Activated CD8-positive, alpha-beta memory T cell treated with anti-CD3 and anti-CD28 coated beads for 1 hour (primary cell): ENCODE measurements at regions not wholly inside any gene's neighbourhood (a gene's known extent, or its start where the extent isn't known, plus 50 kb on each side); places are given as distances from the start of the nearest gene placed in this dataset.
A peak's percentile ranks its signal among the peaks of the same experiment; 100 is the strongest.

Experiments
- DNase-seq, 2 donors: peaks; one replicate each; pipeline ENCODE4 v3.0.0-alpha.2; 2020; ENCODE audit warnings: low read depth in 1 of 2; ENCODE audit errors: extremely low read depth in 1 of 2

- peak in 1 of 2 donors; percentile 8 for DNase-seq
These were observed 232.9 kb downstream of the FOXO1 start for GRCh38 chr13:40433577-40433976.

DNA sequence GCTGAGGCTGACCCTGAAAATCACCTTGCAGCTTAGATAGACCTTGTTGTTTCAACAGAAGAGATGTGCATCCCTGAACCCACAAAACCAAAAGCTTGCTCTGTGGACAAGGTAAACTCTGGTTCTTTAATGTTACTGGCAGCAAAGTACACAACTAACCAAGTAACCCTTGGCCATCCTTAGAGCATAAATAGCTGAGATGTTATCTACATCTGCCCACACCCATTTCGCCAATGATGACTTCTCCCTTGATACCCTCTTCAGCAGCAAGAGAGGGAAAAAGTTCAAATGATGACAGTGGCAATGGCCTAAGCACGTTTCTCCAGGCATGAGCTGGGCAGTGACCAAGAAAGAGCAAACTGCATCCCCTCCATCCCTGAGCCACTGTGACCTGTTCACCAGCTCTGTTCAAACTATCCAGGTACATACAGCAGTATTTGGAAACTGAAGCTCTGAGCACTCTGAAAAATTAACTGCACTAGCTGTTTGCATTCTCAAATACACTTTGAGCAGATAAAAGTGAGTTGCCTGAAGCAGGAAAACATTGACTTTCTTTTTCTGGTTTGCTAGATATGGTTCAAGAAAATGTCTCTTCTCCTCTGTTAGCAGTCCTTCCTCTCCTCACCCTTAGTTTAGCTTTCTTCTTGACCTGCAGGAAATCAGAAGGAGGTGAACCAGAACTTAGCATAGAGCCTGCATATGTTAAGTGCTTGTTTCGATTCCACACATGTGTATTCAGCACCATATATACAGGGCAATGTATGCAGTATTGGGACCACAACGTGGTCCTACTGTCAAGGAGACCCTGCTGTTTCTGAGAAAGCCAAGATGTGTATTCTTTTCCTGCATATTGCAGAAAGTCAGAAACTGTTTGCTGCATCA is 231.7 kb downstream of the FOXO1 start:
- DNase-seq = no peak

DNA sequence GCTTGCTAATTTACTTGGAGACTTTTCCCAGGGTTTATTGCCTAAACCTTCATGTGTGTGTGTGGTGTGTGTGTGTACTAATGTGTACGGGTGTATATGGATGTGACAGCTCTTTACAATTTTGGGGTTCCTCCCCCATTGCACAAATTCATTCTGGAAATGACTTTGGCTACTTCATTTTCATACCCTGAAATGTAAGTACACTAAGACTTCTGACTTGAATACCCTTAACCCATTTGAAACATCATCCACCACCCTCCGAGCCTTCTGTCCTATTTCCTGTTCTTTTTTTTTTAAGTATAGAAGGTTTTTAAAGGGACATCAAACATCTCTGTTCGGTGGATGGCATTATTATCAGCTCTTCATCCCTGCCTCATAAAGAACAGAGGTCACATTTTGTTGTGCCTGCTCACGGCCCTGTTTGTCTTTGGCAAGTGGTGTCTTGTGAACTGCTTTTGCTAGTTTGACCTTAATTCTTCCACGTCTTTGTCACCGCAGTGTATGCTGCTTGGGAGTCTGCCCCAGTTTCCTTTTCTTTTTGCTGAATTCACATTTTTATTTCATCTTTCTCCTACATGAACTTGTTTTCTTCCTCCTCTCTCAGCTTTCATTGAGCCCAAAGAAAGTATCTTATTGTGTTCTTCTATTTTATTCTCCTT is 228.3 kb downstream of the FOXO1 start:
- no peak for DNase-seq

GRCh38 chr13:40438999-40439797 is 227.2 kb downstream of the FOXO1 start:
- no peak for DNase-seq

- DNase-seq = no peak
These were observed 226.5 kb downstream of the FOXO1 start for GRCh38 chr13:40439928-40440327.

DNA sequence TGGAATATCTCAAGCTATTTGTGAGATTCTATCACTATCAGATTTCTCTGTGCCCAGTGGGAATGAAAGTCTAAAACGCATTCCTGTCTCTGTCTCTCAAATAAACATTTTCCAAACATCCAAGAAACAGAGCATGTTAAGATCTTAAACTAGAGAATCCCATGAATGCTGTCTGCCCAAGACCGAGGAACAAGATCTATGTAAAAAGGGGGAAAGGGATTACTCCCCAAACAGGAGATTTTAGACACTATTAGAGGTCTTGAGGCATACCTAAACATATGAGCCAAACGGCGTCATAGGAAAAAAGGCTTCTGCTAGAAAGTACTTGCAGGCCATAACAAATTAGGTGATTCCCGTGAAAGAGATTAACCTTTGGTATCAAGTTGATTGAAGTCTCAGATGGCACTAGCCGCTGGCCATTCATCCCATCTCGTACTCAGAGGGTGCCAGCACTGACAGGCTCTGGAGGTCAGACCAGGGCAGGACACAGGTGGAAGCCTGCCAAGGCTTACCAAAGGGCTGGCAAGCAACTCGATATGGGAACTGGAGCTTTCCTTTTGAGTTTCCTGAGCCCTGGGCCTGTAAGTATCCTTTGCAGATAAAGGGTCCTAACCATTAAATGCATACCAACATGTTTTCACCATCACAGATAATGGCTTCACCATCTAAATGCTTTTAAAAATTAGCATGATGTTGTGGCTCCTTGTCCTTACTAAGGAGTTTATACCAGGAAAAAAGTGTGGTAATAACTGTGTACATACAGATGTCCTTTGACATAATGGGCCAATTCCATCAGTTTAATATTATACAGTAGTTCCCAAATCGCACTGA is 225.2 kb downstream of the FOXO1 start:
- DNase-seq = no peak

- DNase-seq = no peak
These were observed 224.2 kb downstream of the FOXO1 start for GRCh38 chr13:40442231-40442630.

DNA sequence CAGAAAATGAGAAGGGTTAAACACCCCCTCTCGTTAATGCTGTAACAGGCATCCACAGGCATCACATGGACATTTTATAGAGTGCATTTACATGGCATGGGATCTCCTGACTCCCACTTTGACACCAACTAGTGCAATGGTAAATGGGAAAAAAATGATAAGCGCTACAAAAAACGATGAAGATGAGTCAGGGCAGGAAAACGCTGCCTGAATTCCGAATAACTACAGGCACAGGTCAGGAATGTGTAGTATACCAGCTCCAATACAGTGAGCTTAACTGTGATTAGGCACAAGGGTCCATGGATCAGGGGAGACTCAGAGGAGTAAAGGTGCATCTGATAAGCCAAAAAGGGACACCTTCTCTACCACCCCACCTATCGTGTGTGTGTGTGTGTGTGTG is 223.6 kb downstream of the FOXO1 start:
- DNase-seq = no peak

- no peak for DNase-seq
These were observed 222.2 kb downstream of the FOXO1 start for GRCh38 chr13:40444241-40444640.

DNA sequence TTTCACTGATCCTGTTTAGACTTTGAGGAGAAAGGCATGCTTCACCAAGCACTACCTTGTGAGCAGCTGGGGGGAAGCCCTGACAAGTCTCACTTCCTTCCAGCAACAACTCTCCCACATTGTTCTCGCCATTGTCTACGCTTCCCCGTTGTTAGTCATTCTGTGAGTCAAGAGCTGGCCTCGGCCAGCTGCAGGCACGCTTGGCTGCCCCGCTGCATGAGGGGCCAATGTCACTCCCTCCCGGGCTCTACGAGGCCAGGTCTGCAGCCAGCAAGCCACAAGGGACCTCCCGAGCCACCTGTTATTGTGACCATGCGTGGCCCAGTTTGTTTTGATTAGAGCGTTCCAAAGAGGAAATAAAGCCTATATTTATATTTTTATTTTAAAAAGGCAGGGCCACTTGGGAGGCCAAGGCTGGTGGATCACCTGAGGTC is 220.9 kb downstream of the FOXO1 start:
- DNase-seq = no peak

DNA sequence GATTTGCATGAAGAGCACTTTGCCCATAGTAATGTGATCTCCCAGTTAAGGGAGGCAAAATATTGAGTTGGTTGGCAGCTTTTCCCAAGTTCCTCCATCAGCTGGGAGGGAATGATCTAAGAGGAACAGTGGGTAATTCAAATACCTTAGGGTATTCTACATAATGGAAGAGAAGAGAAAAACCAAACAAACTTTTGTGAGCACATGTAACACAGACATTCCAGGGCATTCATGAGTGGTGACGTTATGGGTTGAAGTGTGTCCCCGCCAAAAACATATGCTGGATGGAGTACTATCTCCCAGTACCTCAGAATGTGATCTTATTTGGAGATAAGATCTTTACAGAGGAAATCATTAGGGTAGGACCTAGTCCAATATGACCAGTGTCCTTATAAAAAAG is 220.1 kb downstream of the FOXO1 start:
- no peak for DNase-seq

- DNase-seq = no peak
These were observed 218.6 kb downstream of the FOXO1 start for GRCh38 chr13:40447857-40448256.

DNA sequence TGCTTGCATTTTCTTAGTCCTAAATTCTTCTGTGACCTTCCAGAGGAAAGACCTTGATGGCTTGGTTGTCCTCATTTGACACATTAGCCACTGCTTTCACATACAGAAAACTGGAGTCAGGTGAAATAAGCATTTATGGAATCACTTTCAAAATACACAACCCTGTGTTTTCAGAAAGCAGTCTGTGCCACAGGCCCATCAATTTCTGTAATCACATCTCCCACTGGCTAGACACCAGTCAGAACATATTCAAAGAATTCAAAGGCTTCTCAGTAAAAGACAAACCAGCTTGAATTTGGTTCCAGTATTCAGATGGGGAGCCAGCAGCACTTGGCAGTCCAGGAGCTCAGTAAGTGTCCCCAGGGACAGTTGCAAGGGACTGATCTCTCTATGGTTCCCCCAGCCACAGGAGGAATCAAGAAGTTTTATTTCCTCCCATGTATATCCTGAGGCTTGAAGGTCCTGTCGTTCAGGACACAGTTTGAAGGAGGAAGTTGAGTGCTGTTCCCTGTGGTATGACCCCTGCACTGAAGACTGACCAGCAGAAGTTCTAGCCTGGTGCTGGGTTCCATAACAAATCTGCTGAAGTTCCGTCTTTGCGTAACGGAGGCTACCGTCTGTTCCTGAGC is 214.3 kb downstream of the FOXO1 start:
- DNase-seq = no peak

DNA sequence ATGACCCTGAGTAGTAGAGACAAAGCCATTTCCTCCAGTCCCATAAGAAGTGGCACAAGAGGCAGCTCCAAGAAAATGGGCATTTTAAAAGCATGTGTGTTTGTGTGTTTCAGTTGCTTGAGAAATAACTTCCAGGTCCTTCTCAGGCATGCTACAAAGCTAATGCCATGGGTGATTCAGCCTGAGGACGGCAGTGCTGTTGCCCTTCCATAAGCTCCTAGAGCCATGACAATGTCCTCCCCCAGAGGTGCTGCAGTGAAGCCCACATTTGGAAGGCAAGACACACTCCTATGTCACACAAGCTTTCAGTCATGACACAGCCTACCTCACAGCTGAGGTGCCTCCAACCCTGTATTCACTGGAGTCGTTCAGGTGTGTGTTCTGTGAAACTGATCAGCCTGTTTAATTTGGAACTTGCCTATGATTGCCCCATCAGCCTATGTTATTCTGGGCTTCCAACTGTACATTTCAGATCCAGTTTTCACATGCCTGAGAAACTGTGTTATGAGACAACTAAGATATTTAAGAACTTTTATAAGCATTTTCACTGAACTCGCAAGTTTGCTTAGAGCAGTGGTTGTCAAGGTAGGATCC is 213.6 kb downstream of the FOXO1 start:
- DNase-seq = no peak

DNA sequence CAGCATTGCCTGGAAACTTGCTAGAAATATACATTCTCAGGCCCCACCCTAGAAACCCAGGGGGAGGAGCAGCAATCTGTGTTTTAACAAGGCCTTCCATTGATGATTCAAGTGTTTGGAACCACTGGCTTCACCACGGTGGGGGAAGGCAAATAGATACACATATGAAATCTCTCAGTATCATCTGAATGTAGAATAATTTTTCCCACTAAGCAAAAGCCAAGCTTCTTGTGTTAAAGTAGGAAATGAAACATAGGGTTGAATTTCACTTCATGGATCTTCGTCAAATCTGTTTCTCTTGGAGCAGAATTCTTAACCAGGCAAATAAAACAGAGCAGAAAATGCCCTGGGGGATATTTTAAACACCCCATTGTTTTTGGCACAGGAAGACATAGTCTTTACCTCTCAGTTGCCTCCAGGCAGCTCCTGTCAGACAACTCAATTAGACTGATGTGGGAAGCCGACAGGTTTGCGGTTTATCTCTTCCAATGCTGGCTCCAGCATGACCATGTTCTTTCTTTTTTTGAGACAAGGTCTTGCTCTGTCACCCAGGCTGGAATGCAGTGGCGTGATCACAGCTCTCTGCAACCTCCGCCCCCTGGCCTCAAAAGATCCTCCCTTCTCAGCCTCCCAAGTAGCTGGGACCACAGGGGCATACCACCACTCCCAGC is 213.0 kb downstream of the FOXO1 start:
- DNase-seq = no peak

- no peak for DNase-seq
These were observed 210.0 kb downstream of the FOXO1 start for GRCh38 chr13:40456397-40456953.

- DNase-seq = no peak
These were observed 209.4 kb downstream of the FOXO1 start for GRCh38 chr13:40456979-40457553.

DNA sequence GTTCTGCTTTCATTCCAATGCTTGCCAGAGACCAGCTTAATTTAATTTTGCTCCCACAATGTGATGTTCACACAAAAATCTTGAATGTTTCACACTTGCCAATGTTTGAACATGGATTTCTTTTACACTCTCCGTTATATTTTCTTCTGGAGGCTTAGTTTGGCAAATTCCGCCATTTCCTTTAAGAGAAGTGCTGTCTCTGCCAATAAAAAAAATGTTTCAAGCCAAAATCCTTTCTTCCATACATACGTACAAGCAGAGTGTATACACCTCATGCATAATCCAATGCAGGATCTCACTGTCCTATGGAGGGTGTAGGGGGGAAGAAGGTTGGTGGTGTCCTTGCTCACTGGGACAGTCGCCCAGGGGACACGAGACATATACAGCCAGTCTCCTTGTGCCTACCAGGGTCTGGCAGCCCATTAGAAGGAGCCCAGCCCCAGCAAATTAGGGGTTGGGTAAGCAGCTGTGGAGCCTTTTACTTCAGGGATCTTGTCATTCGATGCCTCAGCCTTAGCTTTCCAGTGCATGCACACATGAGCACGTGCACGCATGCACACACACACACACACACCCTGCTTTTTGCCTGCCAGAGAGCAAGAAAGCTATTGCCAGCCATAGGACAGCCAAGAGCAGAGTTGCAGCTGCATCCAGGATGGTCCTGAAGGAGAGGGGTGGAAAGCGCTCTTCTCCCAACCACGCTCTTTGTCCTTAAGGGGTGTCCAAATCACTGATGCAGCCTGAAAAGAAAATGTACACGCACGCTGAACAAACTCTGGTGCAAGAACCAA is 208.3 kb downstream of the FOXO1 start:
- no peak for DNase-seq
